ENCODE measurements at regions not wholly inside any gene's neighbourhood (a gene's known extent, or its start where the extent isn't known, plus 50 kb on each side); places are given as distances from the start of the nearest gene placed in this dataset.

DNA sequence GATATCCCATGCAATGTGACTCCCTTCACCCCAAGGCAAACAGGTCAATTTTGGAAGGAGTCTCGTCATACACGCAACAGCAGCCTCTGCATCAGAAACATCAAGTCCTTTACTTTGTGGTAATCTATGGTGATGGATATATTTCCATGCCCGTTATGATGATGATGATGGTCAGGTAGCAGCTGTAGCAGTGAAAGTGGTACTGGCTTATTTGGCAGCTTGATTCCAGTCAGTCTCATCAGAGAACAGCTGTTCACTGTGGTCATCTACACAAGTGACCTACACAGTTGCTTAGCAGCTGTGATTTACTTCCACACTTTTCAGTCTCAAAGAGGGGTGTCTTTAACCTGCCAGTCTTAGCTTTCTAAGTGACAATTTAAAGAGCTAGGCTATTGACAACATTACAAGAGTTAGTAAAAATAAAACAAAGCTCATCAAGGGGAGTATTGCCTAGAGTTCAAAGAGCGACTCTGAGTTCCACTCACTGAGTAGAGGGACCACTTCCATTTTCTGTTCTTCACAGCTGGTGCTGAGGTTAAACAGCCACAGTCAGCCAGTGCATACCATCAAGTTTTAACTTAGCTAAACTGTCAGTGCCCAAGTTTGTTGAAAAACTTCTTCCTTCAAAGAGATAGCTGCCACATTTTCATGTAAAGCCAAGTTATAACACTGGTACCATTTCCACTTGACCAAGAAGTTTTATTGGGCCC is 587.4 kb upstream of the KCNMB2 start:
- TF ChIP-seq, protein P1, sequence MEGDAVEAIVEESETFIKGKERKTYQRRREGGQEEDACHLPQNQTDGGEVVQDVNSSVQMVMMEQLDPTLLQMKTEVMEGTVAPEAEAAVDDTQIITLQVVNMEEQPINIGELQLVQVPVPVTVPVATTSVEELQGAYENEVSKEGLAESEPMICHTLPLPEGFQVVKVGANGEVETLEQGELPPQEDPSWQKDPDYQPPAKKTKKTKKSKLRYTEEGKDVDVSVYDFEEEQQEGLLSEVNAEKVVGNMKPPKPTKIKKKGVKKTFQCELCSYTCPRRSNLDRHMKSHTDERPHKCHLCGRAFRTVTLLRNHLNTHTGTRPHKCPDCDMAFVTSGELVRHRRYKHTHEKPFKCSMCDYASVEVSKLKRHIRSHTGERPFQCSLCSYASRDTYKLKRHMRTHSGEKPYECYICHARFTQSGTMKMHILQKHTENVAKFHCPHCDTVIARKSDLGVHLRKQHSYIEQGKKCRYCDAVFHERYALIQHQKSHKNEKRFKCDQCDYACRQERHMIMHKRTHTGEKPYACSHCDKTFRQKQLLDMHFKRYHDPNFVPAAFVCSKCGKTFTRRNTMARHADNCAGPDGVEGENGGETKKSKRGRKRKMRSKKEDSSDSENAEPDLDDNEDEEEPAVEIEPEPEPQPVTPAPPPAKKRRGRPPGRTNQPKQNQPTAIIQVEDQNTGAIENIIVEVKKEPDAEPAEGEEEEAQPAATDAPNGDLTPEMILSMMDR (IDR thresholded peaks at IDR 0.05; ENCODE audit: low read depth, low read length): no peak
- TF ChIP-seq, protein P2, sequence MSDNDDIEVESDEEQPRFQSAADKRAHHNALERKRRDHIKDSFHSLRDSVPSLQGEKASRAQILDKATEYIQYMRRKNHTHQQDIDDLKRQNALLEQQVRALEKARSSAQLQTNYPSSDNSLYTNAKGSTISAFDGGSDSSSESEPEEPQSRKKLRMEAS (IDR thresholded peaks at IDR 0.05; ENCODE audit: low read depth, low read length): no peak
